Testis (tissue), 2 donors: ENCODE measurements at regions not wholly inside any gene's neighbourhood (a gene's known extent, or its start where the extent isn't known, plus 50 kb on each side); places are given as distances from the start of the nearest gene placed in this dataset.

Source experiments
- POLR2A ChIP-seq: fragments of 450-650 bp; IDR thresholded peaks from one replicate; pipeline ENCODE4 v1.6.1; 2017; ENCODE audit warnings: antibody characterized with exemption, mild to moderate bottlenecking, moderate library complexity
- TF ChIP-seq, protein P1 (sequence below), 3 experiments: fragments of 450-650 bp in 2 of 3; fragments of 200-600 bp in 1 of 3; sonication (generic) in 1 of 3; IDR thresholded peaks; one replicate each; pipeline ENCODE4 v1.5.1; 2016 to 2019; ENCODE audit warnings: antibody characterized with exemption in 3 of 3, mild to moderate bottlenecking in 2 of 3, moderate library complexity in 1 of 3

- no peak for TF ChIP-seq POLR2A
- TF ChIP-seq, protein P1, sequence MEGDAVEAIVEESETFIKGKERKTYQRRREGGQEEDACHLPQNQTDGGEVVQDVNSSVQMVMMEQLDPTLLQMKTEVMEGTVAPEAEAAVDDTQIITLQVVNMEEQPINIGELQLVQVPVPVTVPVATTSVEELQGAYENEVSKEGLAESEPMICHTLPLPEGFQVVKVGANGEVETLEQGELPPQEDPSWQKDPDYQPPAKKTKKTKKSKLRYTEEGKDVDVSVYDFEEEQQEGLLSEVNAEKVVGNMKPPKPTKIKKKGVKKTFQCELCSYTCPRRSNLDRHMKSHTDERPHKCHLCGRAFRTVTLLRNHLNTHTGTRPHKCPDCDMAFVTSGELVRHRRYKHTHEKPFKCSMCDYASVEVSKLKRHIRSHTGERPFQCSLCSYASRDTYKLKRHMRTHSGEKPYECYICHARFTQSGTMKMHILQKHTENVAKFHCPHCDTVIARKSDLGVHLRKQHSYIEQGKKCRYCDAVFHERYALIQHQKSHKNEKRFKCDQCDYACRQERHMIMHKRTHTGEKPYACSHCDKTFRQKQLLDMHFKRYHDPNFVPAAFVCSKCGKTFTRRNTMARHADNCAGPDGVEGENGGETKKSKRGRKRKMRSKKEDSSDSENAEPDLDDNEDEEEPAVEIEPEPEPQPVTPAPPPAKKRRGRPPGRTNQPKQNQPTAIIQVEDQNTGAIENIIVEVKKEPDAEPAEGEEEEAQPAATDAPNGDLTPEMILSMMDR (IDR thresholded peaks at IDR 0.05): no peak
Measured at GRCh38 chr17:5895276-5895675, 174.9 kb upstream of the WSCD1 start.
